ENCODE measurements at regions not wholly inside any gene's neighbourhood (a gene's known extent, or its start where the extent isn't known, plus 50 kb on each side); places are given as distances from the start of the nearest gene placed in this dataset.

DNA sequence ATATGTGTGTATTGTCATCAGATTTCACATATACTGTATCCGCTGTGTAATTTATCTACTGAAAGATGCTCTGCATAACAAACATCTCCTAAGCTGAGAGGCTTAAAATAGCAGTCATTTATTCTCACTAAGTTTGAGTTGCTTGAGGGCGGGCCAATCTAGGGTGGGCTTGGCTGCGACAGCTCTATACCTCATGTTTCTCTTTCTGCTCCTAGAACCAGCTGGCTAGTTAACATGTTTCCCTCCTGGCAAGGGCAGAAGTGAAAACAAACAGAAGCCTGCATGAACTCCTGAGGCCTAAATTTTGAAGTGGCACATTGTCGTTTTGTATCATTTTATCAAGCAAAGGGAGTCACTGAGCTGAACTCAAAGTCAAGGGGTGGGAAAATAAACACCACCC is 585.0 kb upstream of the VRK2 start:
- H3K4me1 Mint-ChIP-seq: no peaks in the 10 kb centered on the region
- Histone ChIP-seq H3K9me3 (ENCODE audit: control insufficient read depth, low read depth, low read length) (no peaks in the 10 kb centered on the region), H2BK20ac (ENCODE audit: low read depth, low read length, poor library complexity, severe bottlenecking) (no peak overlapping the region), H2BK120ac (ENCODE audit: low read depth, low read length, poor library complexity, severe bottlenecking) (no peak overlapping the region), H2BK12ac (ENCODE audit: insufficient read length, low read depth, low read length) (no peak overlapping the region), H3K23ac (ENCODE audit: insufficient read length, low read depth, low read length) (no peak overlapping the region), H2BK5ac (ENCODE audit: insufficient read length, low read length) (no peak overlapping the region), H3K4ac (ENCODE audit: low read depth, low read length) (no peak overlapping the region), H4K91ac (ENCODE audit: insufficient read length, low read depth, low read length) (no peak overlapping the region), H3K79me2 (ENCODE audit: insufficient read depth, low read length) (no peaks in the 10 kb centered on the region), H3K27ac (ENCODE audit: insufficient read length, low read depth, low read length) (no peak overlapping the region), H3K27me3 (ENCODE audit: insufficient read depth, low read length) (no peaks in the 10 kb centered on the region), H3K56ac (ENCODE audit: insufficient read length, low read depth, low read length) (no peak overlapping the region), H3K18ac (ENCODE audit: insufficient read length, low read depth, low read length) (no peak overlapping the region), H3K4me2 (ENCODE audit: insufficient read depth, insufficient read length, low read length) (no peak overlapping the region), H3K14ac (ENCODE audit: insufficient read depth, low read length) (no peak overlapping the region), H3K9ac (ENCODE audit: extremely low read depth, insufficient read length, low read length) (no peak overlapping the region), H2BK15ac (ENCODE audit: low read depth, low read length) (no peak overlapping the region), H3K23me2 (ENCODE audit: insufficient read length, low read depth, low read length, poor library complexity, severe bottlenecking) (no peaks in the 10 kb centered on the region), H4K8ac (replicated peaks; ENCODE audit: insufficient read length, low read depth, low read length) (no peak overlapping the region), H3K79me1 (ENCODE audit: insufficient read depth, low read depth, low read length, poor library complexity, severe bottlenecking) (no peaks in the 10 kb centered on the region), H2AFZ (ENCODE audit: low read length) (no peak overlapping the region), H2AK5ac (ENCODE audit: insufficient read length, low read length) (no peak overlapping the region), H4K20me1 (ENCODE audit: control insufficient read depth, insufficient read depth, insufficient read length) (no peaks in the 10 kb centered on the region), H4K5ac (ENCODE audit: insufficient read length, low read depth, low read length) (no peak overlapping the region), H3K4me1 (ENCODE audit: insufficient read depth, low read length) (no peaks in the 10 kb centered on the region), H3T11ph (ENCODE audit: low read length) (no peak overlapping the region)
- no CpG with 5 or more reads among the region's 4 CpGs for WGBS (ENCODE audit: extremely low coverage, insufficient read length, low lambda C conversion rate)
- H3K36me3 Mint-ChIP-seq (ENCODE audit: insufficient read depth in 1 of 3, low read depth in 3 of 3): no peaks in the 10 kb centered on the region
- no peak for DNase-seq
- TF ChIP-seq, protein P1, sequence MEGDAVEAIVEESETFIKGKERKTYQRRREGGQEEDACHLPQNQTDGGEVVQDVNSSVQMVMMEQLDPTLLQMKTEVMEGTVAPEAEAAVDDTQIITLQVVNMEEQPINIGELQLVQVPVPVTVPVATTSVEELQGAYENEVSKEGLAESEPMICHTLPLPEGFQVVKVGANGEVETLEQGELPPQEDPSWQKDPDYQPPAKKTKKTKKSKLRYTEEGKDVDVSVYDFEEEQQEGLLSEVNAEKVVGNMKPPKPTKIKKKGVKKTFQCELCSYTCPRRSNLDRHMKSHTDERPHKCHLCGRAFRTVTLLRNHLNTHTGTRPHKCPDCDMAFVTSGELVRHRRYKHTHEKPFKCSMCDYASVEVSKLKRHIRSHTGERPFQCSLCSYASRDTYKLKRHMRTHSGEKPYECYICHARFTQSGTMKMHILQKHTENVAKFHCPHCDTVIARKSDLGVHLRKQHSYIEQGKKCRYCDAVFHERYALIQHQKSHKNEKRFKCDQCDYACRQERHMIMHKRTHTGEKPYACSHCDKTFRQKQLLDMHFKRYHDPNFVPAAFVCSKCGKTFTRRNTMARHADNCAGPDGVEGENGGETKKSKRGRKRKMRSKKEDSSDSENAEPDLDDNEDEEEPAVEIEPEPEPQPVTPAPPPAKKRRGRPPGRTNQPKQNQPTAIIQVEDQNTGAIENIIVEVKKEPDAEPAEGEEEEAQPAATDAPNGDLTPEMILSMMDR (conservative IDR thresholded peaks at IDR 0.05): no peak
- H3K9me3 Mint-ChIP-seq: peaks cover 0 to 6% of the 10 kb centered on the region in 2 experiments; a peak in 1 of 5 replicates
- no peak overlapping the region for H3K27ac Mint-ChIP-seq
- H3K4me3 Mint-ChIP-seq: no peak overlapping the region
- H3K27me3 Mint-ChIP-seq (ENCODE audit: low read depth): no peaks in the 10 kb centered on the region

All from H9 (cell line).